ENCODE measurements at regions not wholly inside any gene's neighbourhood (a gene's known extent, or its start where the extent isn't known, plus 50 kb on each side); places are given as distances from the start of the nearest gene placed in this dataset.
"Not testable (repeated sequence)": the region's sequence is repeated elsewhere in the genome, so short reads cannot be mapped to it uniquely, and the experiment has no call there.

GRCh38 chr1:227482023-227482299, 81.4 kb upstream of the ZNF678 start:
- TF ChIP-seq SPI1 (IDR thresholded peaks at IDR 0.05; ENCODE audit: borderline replicate concordance, low read depth), result no peak
- no peak for TF ChIP-seq GABPA (IDR thresholded peaks at IDR 0.05; ENCODE audit: low read depth)
- TF ChIP-seq REST (IDR thresholded peaks at IDR 0.05; ENCODE audit: insufficient replicate concordance, low read depth), result no peak
- TF ChIP-seq POLR2AphosphoS5 (IDR thresholded peaks at IDR 0.05; ENCODE audit: low read depth), result no peak
- no peak for TF ChIP-seq CTCF (IDR thresholded peaks at IDR 0.05; ENCODE audit: insufficient read depth, low read length)
- no peak overlapping the region for H3K4me3 ChIP-seq (replicated peaks; ENCODE audit: insufficient read depth, low read length)
- DNase-seq (ENCODE audit: low read depth in 1 of 2, low spot score in 1 of 2), result no peak
- no peaks in the 10 kb centered on the region for H3K27me3 ChIP-seq (ENCODE audit: insufficient read depth, poor library complexity, severe bottlenecking)
- H3K27ac ChIP-seq (replicated peaks), result no peak overlapping the region

- H3K27me3 ChIP-seq (ENCODE audit: insufficient read depth, poor library complexity, severe bottlenecking); H3K4me3 ChIP-seq (replicated peaks; ENCODE audit: insufficient read depth, low read length); DNase-seq (ENCODE audit: low read depth in 1 of 2, low spot score in 1 of 2): not testable (repeated sequence)
Observed at GRCh38 chr1:227474072-227474471, 89.3 kb upstream of the ZNF678 start.

GRCh38 chr1:227472772-227473171, 90.6 kb upstream of the ZNF678 start:
- no peaks in the 10 kb centered on the region for H3K27me3 ChIP-seq (ENCODE audit: insufficient read depth, poor library complexity, severe bottlenecking)
- H3K27ac ChIP-seq (replicated peaks), result no peak overlapping the region
- no peak for TF ChIP-seq CTCF (IDR thresholded peaks at IDR 0.05; ENCODE audit: insufficient read depth, low read length)
- H3K4me3 ChIP-seq (replicated peaks; ENCODE audit: insufficient read depth, low read length), result no peak overlapping the region
- no peak for DNase-seq (ENCODE audit: low read depth in 1 of 2, low spot score in 1 of 2)

More at GRCh38 chr1:227474072-227474471, 89.3 kb upstream of the ZNF678 start:
- H3K27ac ChIP-seq (replicated peaks), result not testable (repeated sequence)

GRCh38 chr1:227470688-227471087, 92.7 kb upstream of the ZNF678 start:
- no peak for DNase-seq (ENCODE audit: low read depth in 1 of 2, low spot score in 1 of 2)
- no peak overlapping the region for H3K27ac ChIP-seq (replicated peaks)
- no peaks in the 10 kb centered on the region for H3K27me3 ChIP-seq (ENCODE audit: insufficient read depth, poor library complexity, severe bottlenecking)
- no peak overlapping the region for H3K4me3 ChIP-seq (replicated peaks; ENCODE audit: insufficient read depth, low read length)
- TF ChIP-seq REST (IDR thresholded peaks at IDR 0.05; ENCODE audit: insufficient replicate concordance, low read depth) (no peak), POLR2AphosphoS5 (IDR thresholded peaks at IDR 0.05; ENCODE audit: low read depth) (no peak), GABPA (IDR thresholded peaks at IDR 0.05; ENCODE audit: low read depth) (no peak), CTCF (IDR thresholded peaks at IDR 0.05; ENCODE audit: insufficient read depth, low read length) (no peak), SPI1 (IDR thresholded peaks at IDR 0.05; ENCODE audit: borderline replicate concordance, low read depth) (no peak)

All from HL-60 (cell line).